GM23338 (cell line): ENCODE measurements at regions not wholly inside any gene's neighbourhood (a gene's known extent, or its start where the extent isn't known, plus 50 kb on each side); places are given as distances from the start of the nearest gene placed in this dataset.

Experiments
- ATAC-seq: fragments of 200-7000 bp; cut with Tn5 transposase; 3 replicates; pipeline ENCODE4 v1.9.1; 2020
- DNase-seq: peaks from one replicate; pipeline ENCODE4 v3.0.0-alpha.2; 2015; ENCODE audit warnings: low spot score
- H2AFZ ChIP-seq: fragments of 200-600 bp; sonication (generic); 2 replicates; pipeline ENCODE4 v1.8.0; 2016; ENCODE audit warnings: antibody characterized with exemption, mild to moderate bottlenecking, moderate library complexity
- H3F3A ChIP-seq: fragments of 200-600 bp; sonication (generic); replicated peaks from 2 replicates; pipeline ENCODE4 v1.8.0; 2017; ENCODE audit warnings: antibody characterized with exemption, mixed run types, low read depth
- H3K27ac ChIP-seq: fragments of 200-600 bp; sonication (generic); 2 replicates; pipeline ENCODE4 v1.6.1; 2016; ENCODE audit warnings: low read depth
- H3K27me3 ChIP-seq: fragments of 200-600 bp; sonication (generic); 2 replicates; pipeline ENCODE4 v1.8.0; 2016; ENCODE audit warnings: mild to moderate bottlenecking, mixed run types, moderate library complexity; ENCODE audit not compliant: insufficient read depth
- H3K36me3 ChIP-seq: fragments of 200-600 bp; sonication (generic); 2 replicates; pipeline ENCODE4 v1.8.0; 2016; ENCODE audit warnings: mild to moderate bottlenecking; ENCODE audit not compliant: insufficient read depth
- H3K4me1 ChIP-seq: fragments of 200-600 bp; sonication (generic); 2 replicates; pipeline ENCODE4 v1.8.0; 2016; ENCODE audit warnings: mild to moderate bottlenecking, moderate library complexity; ENCODE audit not compliant: insufficient read depth
- H3K4me2 ChIP-seq: fragments of 200-600 bp; sonication (generic); 2 replicates; pipeline ENCODE4 v1.7.1; 2017; ENCODE audit warnings: mixed run types
- H3K4me3 ChIP-seq: fragments of 200-600 bp; sonication (generic); 2 replicates; pipeline ENCODE4 v1.6.1; 2016; ENCODE audit warnings: mixed run types
- H3K79me2 ChIP-seq: fragments of 200-600 bp; sonication (generic); replicated peaks from 2 replicates; pipeline ENCODE4 v1.8.0; 2017; ENCODE audit warnings: mild to moderate bottlenecking; ENCODE audit not compliant: insufficient read depth
- H3K9me2 ChIP-seq: fragments of 200-600 bp; sonication (generic); 2 replicates; pipeline ENCODE4 v1.8.0; 2017; ENCODE audit not compliant: insufficient read depth
- H4K20me1 ChIP-seq: fragments of 200-600 bp; sonication (generic); replicated peaks from 2 replicates; pipeline ENCODE4 v1.8.0; 2017; ENCODE audit warnings: mild to moderate bottlenecking; ENCODE audit not compliant: insufficient read depth
- H3K27ac Mint-ChIP-seq: 2 replicates; pipeline ENCODE4 v1.8.0; 2020; ENCODE audit warnings: inconsistent platforms, mild to moderate bottlenecking, moderate library complexity, mixed read lengths
- H3K27me3 Mint-ChIP-seq: 3 replicates; pipeline ENCODE4 v1.8.0; 2022; ENCODE audit warnings: low read depth, mild to moderate bottlenecking, moderate library complexity, mixed read lengths, inconsistent platforms; ENCODE audit not compliant: insufficient read depth, poor library complexity
- H3K36me3 Mint-ChIP-seq: 3 replicates; pipeline ENCODE4 v1.8.0; 2021; ENCODE audit warnings: low read depth, mild to moderate bottlenecking, inconsistent platforms, moderate library complexity, mixed read lengths
- H3K4me1 Mint-ChIP-seq: 3 replicates; pipeline ENCODE4 v1.8.0; 2020; ENCODE audit warnings: mild to moderate bottlenecking, inconsistent platforms, mixed read lengths
- H3K4me3 Mint-ChIP-seq: 3 replicates; pipeline ENCODE4 v1.8.0; 2021; ENCODE audit warnings: moderate library complexity, mild to moderate bottlenecking, inconsistent platforms, mixed read lengths
- H3K9me3 Mint-ChIP-seq: 3 replicates; pipeline ENCODE4 v1.8.0; 2020; ENCODE audit warnings: moderate library complexity, mild to moderate bottlenecking, inconsistent platforms, mixed read lengths
- CREB1 ChIP-seq: fragments of 250-450 bp; sonication (Bioruptor Pico); IDR thresholded peaks from 2 replicates; pipeline ENCODE4 v1.5.0; 2020; ENCODE audit warnings: low read depth, mild to moderate bottlenecking, moderate library complexity
- EZH2 ChIP-seq: fragments of 200-600 bp; sonication (generic); IDR thresholded peaks from one replicate; pipeline ENCODE4 v1.8.0; 2017; ENCODE audit warnings: antibody characterized with exemption, mild to moderate bottlenecking, low read depth; ENCODE audit not compliant: unreplicated experiment
- EZH2phosphoT487 ChIP-seq: fragments of 200-600 bp; sonication (generic); IDR thresholded peaks from one replicate; pipeline ENCODE4 v1.8.1; 2018; ENCODE audit warnings: antibody characterized with exemption; ENCODE audit not compliant: unreplicated experiment
- JUNB ChIP-seq: IDR thresholded peaks from one replicate; pipeline ENCODE4 v1.6.1; 2016; ENCODE audit warnings: antibody characterized with exemption; ENCODE audit not compliant: unreplicated experiment
- NANOG ChIP-seq: IDR thresholded peaks from 2 replicates; pipeline ENCODE4 v1.6.1; 2016; ENCODE audit warnings: antibody characterized with exemption, borderline replicate concordance
- POLR2AphosphoS5 ChIP-seq: IDR thresholded peaks from 2 replicates; pipeline ENCODE4 v1.6.1; 2016; ENCODE audit warnings: antibody characterized with exemption, low read depth
- STAT1 ChIP-seq: IDR thresholded peaks from one replicate; pipeline ENCODE4 v1.6.1; 2016; ENCODE audit warnings: antibody characterized with exemption; ENCODE audit not compliant: unreplicated experiment
- ZNF114 ChIP-seq: fragments of 250-450 bp; sonication (Bioruptor Pico); IDR thresholded peaks from 2 replicates; pipeline ENCODE4 v1.5.0; 2020; ENCODE audit warnings: mild to moderate bottlenecking, moderate library complexity
- ZNF331 ChIP-seq: fragments of 250-450 bp; sonication (Bioruptor Pico); IDR thresholded peaks from 2 replicates; pipeline ENCODE4 v1.5.0; 2020; ENCODE audit warnings: low read depth, mild to moderate bottlenecking, moderate library complexity
- TF ChIP-seq, protein P1 (sequence below): IDR thresholded peaks from one replicate; pipeline ENCODE4 v1.6.1; 2018; ENCODE audit warnings: antibody characterized with exemption; ENCODE audit not compliant: unreplicated experiment
- TF ChIP-seq, protein P2 (sequence below), 2 experiments: fragments of 200-600 bp in 1 of 2; sonication (generic) in 1 of 2; conservative IDR thresholded peaks; 2 replicates each; pipeline versions ENCODE4 v1.5.1 to v1.6.1; 2016 to 2017; ENCODE audit warnings: antibody characterized with exemption in 2 of 2, low read depth in 2 of 2, mild to moderate bottlenecking in 2 of 2, moderate library complexity in 1 of 2
- TF ChIP-seq, protein P3 (sequence below): IDR thresholded peaks from 2 replicates; pipeline ENCODE4 v1.6.1; 2016; ENCODE audit warnings: antibody characterized with exemption
- TF ChIP-seq, protein P4 (sequence below): fragments of 250-450 bp; sonication (Bioruptor Pico); IDR thresholded peaks from 2 replicates; pipeline ENCODE4 v1.5.0; 2020; ENCODE audit warnings: mild to moderate bottlenecking, moderate library complexity

DNA sequence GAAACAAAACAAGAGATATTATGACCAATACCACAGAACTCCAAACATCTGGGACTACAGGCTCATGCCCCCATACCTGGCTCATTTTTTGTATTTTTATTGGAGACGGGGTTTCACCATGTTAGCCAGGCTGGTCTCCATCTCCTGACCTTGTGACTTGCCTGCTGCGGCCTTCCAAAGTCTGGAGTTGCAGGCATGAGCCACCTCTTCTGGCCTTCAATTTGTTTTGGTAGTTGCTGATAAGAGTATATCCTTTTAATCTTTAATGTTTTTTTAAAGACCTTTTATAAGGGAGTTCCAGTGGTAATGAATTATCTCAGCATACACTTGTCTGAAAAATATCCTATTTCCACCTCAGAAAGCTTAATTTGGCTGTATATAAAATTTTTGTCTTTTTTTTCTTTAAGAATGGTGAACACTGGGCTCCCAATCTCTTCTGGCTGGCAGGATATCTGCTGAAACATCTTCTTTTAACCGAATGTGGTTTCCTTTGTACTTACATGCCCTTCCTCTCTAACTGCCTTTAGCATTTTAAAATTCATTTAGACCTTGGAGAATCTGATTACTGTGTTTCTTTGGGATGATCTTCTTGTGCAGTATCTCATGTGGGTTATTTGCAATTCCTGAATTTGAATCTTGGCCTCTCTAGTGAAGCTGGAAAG, 112.1 kb upstream of the KDM5D start:
- Mint-ChIP-seq H3K4me3 (no peak overlapping the region), H3K36me3 (peaks cover 4% of the 10 kb centered on the region; the same call in 1 of the 3 replicates), H3K9me3 (peaks cover 56% of the 10 kb centered on the region), H3K27ac (no peak overlapping the region), H3K27me3 (no peaks in the 10 kb centered on the region), H3K4me1 (no peaks in the 10 kb centered on the region)
- Histone ChIP-seq H4K20me1 (no peaks in the 10 kb centered on the region), H3K4me3 (no peak overlapping the region), H3K4me2 (no peak overlapping the region), H2AFZ (no peak overlapping the region), H3K36me3 (no peaks in the 10 kb centered on the region), H3K79me2 (no peaks in the 10 kb centered on the region), H3K27me3 (no peaks in the 10 kb centered on the region), H3F3A (no peaks in the 10 kb centered on the region), H3K27ac (no peak overlapping the region), H3K9me2 (no peaks in the 10 kb centered on the region), H3K4me1 (no peaks in the 10 kb centered on the region)
- ATAC-seq (no peak), DNase-seq (no peak)
- TF ChIP-seq EZH2 = no peak
- TF ChIP-seq NANOG = no peak
- TF ChIP-seq, protein P1, sequence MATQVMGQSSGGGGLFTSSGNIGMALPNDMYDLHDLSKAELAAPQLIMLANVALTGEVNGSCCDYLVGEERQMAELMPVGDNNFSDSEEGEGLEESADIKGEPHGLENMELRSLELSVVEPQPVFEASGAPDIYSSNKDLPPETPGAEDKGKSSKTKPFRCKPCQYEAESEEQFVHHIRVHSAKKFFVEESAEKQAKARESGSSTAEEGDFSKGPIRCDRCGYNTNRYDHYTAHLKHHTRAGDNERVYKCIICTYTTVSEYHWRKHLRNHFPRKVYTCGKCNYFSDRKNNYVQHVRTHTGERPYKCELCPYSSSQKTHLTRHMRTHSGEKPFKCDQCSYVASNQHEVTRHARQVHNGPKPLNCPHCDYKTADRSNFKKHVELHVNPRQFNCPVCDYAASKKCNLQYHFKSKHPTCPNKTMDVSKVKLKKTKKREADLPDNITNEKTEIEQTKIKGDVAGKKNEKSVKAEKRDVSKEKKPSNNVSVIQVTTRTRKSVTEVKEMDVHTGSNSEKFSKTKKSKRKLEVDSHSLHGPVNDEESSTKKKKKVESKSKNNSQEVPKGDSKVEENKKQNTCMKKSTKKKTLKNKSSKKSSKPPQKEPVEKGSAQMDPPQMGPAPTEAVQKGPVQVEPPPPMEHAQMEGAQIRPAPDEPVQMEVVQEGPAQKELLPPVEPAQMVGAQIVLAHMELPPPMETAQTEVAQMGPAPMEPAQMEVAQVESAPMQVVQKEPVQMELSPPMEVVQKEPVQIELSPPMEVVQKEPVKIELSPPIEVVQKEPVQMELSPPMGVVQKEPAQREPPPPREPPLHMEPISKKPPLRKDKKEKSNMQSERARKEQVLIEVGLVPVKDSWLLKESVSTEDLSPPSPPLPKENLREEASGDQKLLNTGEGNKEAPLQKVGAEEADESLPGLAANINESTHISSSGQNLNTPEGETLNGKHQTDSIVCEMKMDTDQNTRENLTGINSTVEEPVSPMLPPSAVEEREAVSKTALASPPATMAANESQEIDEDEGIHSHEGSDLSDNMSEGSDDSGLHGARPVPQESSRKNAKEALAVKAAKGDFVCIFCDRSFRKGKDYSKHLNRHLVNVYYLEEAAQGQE = no peak
- TF ChIP-seq CREB1 (CRISPR knock-in tag) = no peak
- no peak for TF ChIP-seq EZH2phosphoT487
- no peak for TF ChIP-seq ZNF114 (CRISPR knock-in tag)
- TF ChIP-seq, protein P2, sequence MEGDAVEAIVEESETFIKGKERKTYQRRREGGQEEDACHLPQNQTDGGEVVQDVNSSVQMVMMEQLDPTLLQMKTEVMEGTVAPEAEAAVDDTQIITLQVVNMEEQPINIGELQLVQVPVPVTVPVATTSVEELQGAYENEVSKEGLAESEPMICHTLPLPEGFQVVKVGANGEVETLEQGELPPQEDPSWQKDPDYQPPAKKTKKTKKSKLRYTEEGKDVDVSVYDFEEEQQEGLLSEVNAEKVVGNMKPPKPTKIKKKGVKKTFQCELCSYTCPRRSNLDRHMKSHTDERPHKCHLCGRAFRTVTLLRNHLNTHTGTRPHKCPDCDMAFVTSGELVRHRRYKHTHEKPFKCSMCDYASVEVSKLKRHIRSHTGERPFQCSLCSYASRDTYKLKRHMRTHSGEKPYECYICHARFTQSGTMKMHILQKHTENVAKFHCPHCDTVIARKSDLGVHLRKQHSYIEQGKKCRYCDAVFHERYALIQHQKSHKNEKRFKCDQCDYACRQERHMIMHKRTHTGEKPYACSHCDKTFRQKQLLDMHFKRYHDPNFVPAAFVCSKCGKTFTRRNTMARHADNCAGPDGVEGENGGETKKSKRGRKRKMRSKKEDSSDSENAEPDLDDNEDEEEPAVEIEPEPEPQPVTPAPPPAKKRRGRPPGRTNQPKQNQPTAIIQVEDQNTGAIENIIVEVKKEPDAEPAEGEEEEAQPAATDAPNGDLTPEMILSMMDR (conservative IDR thresholded peaks at IDR 0.05; ENCODE audit: low read depth in 2 of 2) = no peak
- TF ChIP-seq, protein P3, sequence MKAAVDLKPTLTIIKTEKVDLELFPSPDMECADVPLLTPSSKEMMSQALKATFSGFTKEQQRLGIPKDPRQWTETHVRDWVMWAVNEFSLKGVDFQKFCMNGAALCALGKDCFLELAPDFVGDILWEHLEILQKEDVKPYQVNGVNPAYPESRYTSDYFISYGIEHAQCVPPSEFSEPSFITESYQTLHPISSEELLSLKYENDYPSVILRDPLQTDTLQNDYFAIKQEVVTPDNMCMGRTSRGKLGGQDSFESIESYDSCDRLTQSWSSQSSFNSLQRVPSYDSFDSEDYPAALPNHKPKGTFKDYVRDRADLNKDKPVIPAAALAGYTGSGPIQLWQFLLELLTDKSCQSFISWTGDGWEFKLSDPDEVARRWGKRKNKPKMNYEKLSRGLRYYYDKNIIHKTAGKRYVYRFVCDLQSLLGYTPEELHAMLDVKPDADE = no peak
- TF ChIP-seq JUNB = no peak
- no peak for TF ChIP-seq STAT1
- TF ChIP-seq, protein P4, sequence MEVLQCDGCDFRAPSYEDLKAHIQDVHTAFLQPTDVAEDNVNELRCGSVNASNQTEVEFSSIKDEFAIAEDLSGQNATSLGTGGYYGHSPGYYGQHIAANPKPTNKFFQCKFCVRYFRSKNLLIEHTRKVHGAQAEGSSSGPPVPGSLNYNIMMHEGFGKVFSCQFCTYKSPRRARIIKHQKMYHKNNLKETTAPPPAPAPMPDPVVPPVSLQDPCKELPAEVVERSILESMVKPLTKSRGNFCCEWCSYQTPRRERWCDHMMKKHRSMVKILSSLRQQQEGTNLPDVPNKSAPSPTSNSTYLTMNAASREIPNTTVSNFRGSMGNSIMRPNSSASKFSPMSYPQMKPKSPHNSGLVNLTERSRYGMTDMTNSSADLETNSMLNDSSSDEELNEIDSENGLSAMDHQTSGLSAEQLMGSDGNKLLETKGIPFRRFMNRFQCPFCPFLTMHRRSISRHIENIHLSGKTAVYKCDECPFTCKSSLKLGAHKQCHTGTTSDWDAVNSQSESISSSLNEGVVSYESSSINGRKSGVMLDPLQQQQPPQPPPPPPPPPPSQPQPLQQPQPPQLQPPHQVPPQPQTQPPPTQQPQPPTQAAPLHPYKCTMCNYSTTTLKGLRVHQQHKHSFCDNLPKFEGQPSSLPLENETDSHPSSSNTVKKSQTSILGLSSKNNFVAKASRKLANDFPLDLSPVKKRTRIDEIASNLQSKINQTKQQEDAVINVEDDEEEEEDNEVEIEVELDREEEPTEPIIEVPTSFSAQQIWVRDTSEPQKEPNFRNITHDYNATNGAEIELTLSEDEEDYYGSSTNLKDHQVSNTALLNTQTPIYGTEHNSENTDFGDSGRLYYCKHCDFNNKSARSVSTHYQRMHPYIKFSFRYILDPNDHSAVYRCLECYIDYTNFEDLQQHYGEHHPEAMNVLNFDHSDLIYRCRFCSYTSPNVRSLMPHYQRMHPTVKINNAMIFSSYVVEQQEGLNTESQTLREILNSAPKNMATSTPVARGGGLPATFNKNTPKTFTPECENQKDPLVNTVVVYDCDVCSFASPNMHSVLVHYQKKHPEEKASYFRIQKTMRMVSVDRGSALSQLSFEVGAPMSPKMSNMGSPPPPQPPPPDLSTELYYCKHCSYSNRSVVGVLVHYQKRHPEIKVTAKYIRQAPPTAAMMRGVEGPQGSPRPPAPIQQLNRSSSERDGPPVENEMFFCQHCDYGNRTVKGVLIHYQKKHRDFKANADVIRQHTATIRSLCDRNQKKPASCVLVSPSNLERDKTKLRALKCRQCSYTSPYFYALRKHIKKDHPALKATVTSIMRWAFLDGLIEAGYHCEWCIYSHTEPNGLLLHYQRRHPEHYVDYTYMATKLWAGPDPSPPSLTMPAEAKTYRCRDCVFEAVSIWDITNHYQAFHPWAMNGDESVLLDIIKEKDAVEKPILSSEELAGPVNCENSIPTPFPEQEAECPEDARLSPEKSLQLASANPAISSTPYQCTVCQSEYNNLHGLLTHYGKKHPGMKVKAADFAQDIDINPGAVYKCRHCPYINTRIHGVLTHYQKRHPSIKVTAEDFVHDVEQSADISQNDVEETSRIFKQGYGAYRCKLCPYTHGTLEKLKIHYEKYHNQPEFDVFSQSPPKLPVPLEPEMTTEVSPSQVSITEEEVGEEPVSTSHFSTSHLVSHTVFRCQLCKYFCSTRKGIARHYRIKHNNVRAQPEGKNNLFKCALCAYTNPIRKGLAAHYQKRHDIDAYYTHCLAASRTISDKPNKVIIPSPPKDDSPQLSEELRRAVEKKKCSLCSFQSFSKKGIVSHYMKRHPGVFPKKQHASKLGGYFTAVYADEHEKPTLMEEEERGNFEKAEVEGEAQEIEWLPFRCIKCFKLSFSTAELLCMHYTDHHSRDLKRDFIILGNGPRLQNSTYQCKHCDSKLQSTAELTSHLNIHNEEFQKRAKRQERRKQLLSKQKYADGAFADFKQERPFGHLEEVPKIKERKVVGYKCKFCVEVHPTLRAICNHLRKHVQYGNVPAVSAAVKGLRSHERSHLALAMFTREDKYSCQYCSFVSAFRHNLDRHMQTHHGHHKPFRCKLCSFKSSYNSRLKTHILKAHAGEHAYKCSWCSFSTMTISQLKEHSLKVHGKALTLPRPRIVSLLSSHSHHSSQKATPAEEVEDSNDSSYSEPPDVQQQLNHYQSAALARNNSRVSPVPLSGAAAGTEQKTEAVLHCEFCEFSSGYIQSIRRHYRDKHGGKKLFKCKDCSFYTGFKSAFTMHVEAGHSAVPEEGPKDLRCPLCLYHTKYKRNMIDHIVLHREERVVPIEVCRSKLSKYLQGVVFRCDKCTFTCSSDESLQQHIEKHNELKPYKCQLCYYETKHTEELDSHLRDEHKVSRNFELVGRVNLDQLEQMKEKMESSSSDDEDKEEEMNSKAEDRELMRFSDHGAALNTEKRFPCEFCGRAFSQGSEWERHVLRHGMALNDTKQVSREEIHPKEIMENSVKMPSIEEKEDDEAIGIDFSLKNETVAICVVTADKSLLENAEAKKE = no peak
- TF ChIP-seq ZNF331 (CRISPR knock-in tag) = no peak
- TF ChIP-seq POLR2AphosphoS5 = no peak
